GM18520 (cell line): ENCODE measurements at regions not wholly inside any gene's neighbourhood (a gene's known extent, or its start where the extent isn't known, plus 50 kb on each side); places are given as distances from the start of the nearest gene placed in this dataset.
"Not testable (repeated sequence)": the region's sequence is repeated elsewhere in the genome, so short reads cannot be mapped to it uniquely, and the experiment has no call there.

Source experiments
- ATAC-seq: cut with Tn5 transposase; IDR thresholded peaks from one replicate; pipeline ENCODE4 v1.9.1; 2021; ENCODE audit not compliant: unreplicated experiment

- no peak for ATAC-seq
These were observed 2567.1 kb downstream of the PCDH9 start for GRCh38 chr13:64662887-64663593.

- ATAC-seq: no peak
These were observed 2581.8 kb downstream of the PCDH9 start for GRCh38 chr13:64648293-64648692.

GRCh38 chr13:64643066-64643465 lies 2587.1 kb downstream of the PCDH9 start:
- no peak for ATAC-seq

- no peak for ATAC-seq
These were observed 2590.1 kb downstream of the PCDH9 start for GRCh38 chr13:64640002-64640401.

GRCh38 chr13:64639206-64639605 lies 2590.9 kb downstream of the PCDH9 start:
- no peak for ATAC-seq

GRCh38 chr13:64633948-64634347 lies 2596.2 kb downstream of the PCDH9 start:
- ATAC-seq: no peak

GRCh38 chr13:64627654-64628053 lies 2602.5 kb downstream of the PCDH9 start:
- no peak for ATAC-seq

GRCh38 chr13:64626105-64626504 lies 2604.0 kb downstream of the PCDH9 start:
- ATAC-seq: no peak

- ATAC-seq: no peak
These were observed 2612.9 kb downstream of the PCDH9 start for GRCh38 chr13:64617231-64617630.

GRCh38 chr13:64591971-64592370 lies 2638.2 kb downstream of the PCDH9 start:
- no peak for ATAC-seq

GRCh38 chr13:64579331-64579730 lies 2650.8 kb downstream of the PCDH9 start:
- ATAC-seq: no peak

- ATAC-seq: no peak
These were observed 2661.4 kb downstream of the PCDH9 start for GRCh38 chr13:64568748-64569147.

GRCh38 chr13:64558031-64558430 lies 2672.1 kb downstream of the PCDH9 start:
- not testable (repeated sequence) for ATAC-seq

- ATAC-seq: no peak
These were observed 2673.8 kb downstream of the PCDH9 start for GRCh38 chr13:64556376-64556775.

GRCh38 chr13:64553411-64554129 lies 2676.6 kb downstream of the PCDH9 start:
- no peak for ATAC-seq

- ATAC-seq: no peak
These were observed 2678.4 kb downstream of the PCDH9 start for GRCh38 chr13:64551755-64552154.

- no peak for ATAC-seq
These were observed 2683.8 kb downstream of the PCDH9 start for GRCh38 chr13:64546371-64546770.

GRCh38 chr13:64540976-64541375 lies 2689.2 kb downstream of the PCDH9 start:
- ATAC-seq: no peak

- no peak for ATAC-seq
These were observed 2689.7 kb downstream of the PCDH9 start for GRCh38 chr13:64540468-64540867.

- ATAC-seq: no peak
These were observed 2691.4 kb downstream of the PCDH9 start for GRCh38 chr13:64538711-64539110.

- ATAC-seq: no peak
These were observed 2695.8 kb downstream of the PCDH9 start for GRCh38 chr13:64534302-64534701.

GRCh38 chr13:64531400-64531799 lies 2698.7 kb downstream of the PCDH9 start:
- ATAC-seq: no peak
